ENCODE measurements at regions not wholly inside any gene's neighbourhood (a gene's known extent, or its start where the extent isn't known, plus 50 kb on each side); places are given as distances from the start of the nearest gene placed in this dataset.

- TF ChIP-seq CTCF (IDR thresholded peaks at IDR 0.05; ENCODE audit: low read length) (no peak), EZH2 (IDR thresholded peaks at IDR 0.05; ENCODE audit: borderline replicate concordance, low read length) (no peak)
These were observed 135.8 kb upstream of the FIBIN start for GRCh38 chr11:26858098-26858497.
